ENCODE measurements at regions not wholly inside any gene's neighbourhood (a gene's known extent, or its start where the extent isn't known, plus 50 kb on each side); places are given as distances from the start of the nearest gene placed in this dataset.

DNA sequence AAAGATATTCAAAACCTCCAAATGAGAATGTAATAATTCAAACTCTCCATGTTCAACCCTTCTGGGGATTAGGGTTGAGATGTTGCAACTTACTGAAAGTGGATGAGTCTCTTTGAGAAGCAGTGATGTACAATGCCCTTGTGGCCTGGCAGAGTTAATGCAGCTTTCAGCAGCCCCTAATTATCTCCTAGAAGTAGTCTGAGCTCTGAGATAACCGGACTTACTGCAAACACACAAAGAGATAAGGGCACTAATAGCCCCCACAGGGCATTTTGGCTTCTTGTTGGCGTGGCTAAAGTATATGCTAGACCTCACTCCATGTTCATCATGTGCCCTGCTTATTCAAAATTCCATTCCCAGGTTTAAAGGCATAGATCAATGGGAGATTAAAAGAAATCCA, 404.7 kb downstream of the NEBL start:
- no peak overlapping the region for H2AK5ac ChIP-seq (ENCODE audit: low read depth, low read length)
- no peak overlapping the region for H3K18ac ChIP-seq (ENCODE audit: low read length)
- no peaks in the 10 kb centered on the region for H3K4me1 ChIP-seq (ENCODE audit: control insufficient read depth in 2 of 2, insufficient read depth in 1 of 2, low read depth in 1 of 2, low read length in 2 of 2)
- H3K79me1 ChIP-seq (ENCODE audit: low read depth, low read length): no peaks in the 10 kb centered on the region
- peaks cover 0 to 3% of the 10 kb centered on the region in 2 donors for H3K9me3 ChIP-seq (replicated peaks in 1 of 2; ENCODE audit: control insufficient read depth in 2 of 2, insufficient read depth in 1 of 2, low read depth in 1 of 2, low read length in 2 of 2)
- H3K4me3 ChIP-seq (ENCODE audit: low read length in 2 of 2): no peak overlapping the region
- no peak overlapping the region for H2BK120ac ChIP-seq (ENCODE audit: low read depth, low read length)
- no peak overlapping the region for H2BK5ac ChIP-seq (ENCODE audit: low read length)
- H3K27ac ChIP-seq (replicated peaks; ENCODE audit: low read length): no peak overlapping the region
- H3K9ac ChIP-seq (ENCODE audit: low read depth, low read length, poor library complexity): no peak overlapping the region
- no peak overlapping the region for H4K91ac ChIP-seq (ENCODE audit: low read depth, low read length, poor library complexity)
- no peak overlapping the region for H3K23ac ChIP-seq (ENCODE audit: low read depth, low read length, poor library complexity)
- DNase-seq (ENCODE audit: low spot score): no peak
- no peak overlapping the region for H2BK12ac ChIP-seq (ENCODE audit: low read length)
- no peak overlapping the region for H3K14ac ChIP-seq (ENCODE audit: low read length)
- H3K4ac ChIP-seq (ENCODE audit: low read length): no peak overlapping the region
- no peak overlapping the region for H3K4me2 ChIP-seq (ENCODE audit: insufficient read depth, low read length, poor library complexity, severe bottlenecking)
- peak overlapping the region; percentile 7 for H2AFZ ChIP-seq (ENCODE audit: low read length)
- WGBS, 2 donors (ENCODE audit: extremely low coverage in 2 of 2, insufficient read length in 2 of 2, insufficient replicate concordance in 1 of 2): no CpG with 5 or more reads among the region's 2 CpGs
- no peaks in the 10 kb centered on the region for H3K27me3 ChIP-seq (ENCODE audit: control insufficient read depth in 3 of 3, insufficient read depth in 3 of 3, low read depth in 1 of 3, low read length in 3 of 3)
- no peak overlapping the region for H2BK15ac ChIP-seq (ENCODE audit: low read length)
- no peaks in the 10 kb centered on the region for H3K36me3 ChIP-seq (replicated peaks in 1 of 2; ENCODE audit: control insufficient read depth in 2 of 2, insufficient read depth in 2 of 2, low read length in 2 of 2)
- H4K8ac ChIP-seq (ENCODE audit: low read depth, low read length): no peak overlapping the region

DNA sequence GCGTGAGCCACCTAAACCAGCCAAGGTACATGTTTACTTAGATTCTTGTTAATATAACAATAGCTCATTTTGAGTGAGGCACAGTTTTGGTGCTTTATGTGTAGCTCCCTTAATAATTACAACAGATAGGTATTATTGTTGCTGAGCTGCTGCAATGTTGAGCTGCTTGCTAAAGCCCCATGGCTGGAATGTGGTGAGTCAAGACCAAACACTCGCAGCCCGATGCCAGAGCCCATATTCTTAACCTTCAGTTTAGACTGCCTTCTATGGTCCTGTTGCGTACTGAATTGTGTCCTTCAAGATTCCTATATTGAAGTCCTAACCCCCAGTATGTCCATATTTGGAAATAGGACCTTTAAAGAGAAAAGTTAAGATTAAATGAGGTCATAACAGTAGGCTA, 407.1 kb downstream of the NEBL start:
- Histone ChIP-seq H2BK120ac (ENCODE audit: low read depth, low read length) (no peak overlapping the region), H3K18ac (ENCODE audit: low read length) (no peak overlapping the region), H2AK5ac (ENCODE audit: low read depth, low read length) (no peak overlapping the region), H3K9me3 (replicated peaks in 1 of 2; ENCODE audit: control insufficient read depth in 2 of 2, insufficient read depth in 1 of 2, low read depth in 1 of 2, low read length in 2 of 2) (peaks cover 0 to 3% of the 10 kb centered on the region in 2 donors), H3K14ac (ENCODE audit: low read length) (no peak overlapping the region), H2BK5ac (ENCODE audit: low read length) (no peak overlapping the region), H3K27ac (replicated peaks; ENCODE audit: low read length) (no peak overlapping the region), H3K9ac (ENCODE audit: low read depth, low read length, poor library complexity) (no peak overlapping the region), H3K36me3 (replicated peaks in 1 of 2; ENCODE audit: control insufficient read depth in 2 of 2, insufficient read depth in 2 of 2, low read length in 2 of 2) (no peaks in the 10 kb centered on the region), H4K8ac (ENCODE audit: low read depth, low read length) (no peak overlapping the region), H3K27me3 (ENCODE audit: control insufficient read depth in 3 of 3, insufficient read depth in 3 of 3, low read depth in 1 of 3, low read length in 3 of 3) (no peaks in the 10 kb centered on the region), H3K79me1 (ENCODE audit: low read depth, low read length) (no peaks in the 10 kb centered on the region), H3K4me1 (ENCODE audit: control insufficient read depth in 2 of 2, insufficient read depth in 1 of 2, low read depth in 1 of 2, low read length in 2 of 2) (no peaks in the 10 kb centered on the region), H3K4me2 (ENCODE audit: insufficient read depth, low read length, poor library complexity, severe bottlenecking) (no peak overlapping the region), H2BK12ac (ENCODE audit: low read length) (no peak overlapping the region), H3K4ac (ENCODE audit: low read length) (no peak overlapping the region), H3K23ac (ENCODE audit: low read depth, low read length, poor library complexity) (no peak overlapping the region), H2BK15ac (ENCODE audit: low read length) (no peak overlapping the region), H3K4me3 (ENCODE audit: low read length in 2 of 2) (no peak overlapping the region), H2AFZ (ENCODE audit: low read length) (no peak overlapping the region), H4K91ac (ENCODE audit: low read depth, low read length, poor library complexity) (no peak overlapping the region)
- no peak for DNase-seq (ENCODE audit: low spot score)
- no CpG with 5 or more reads among the region's 4 CpGs for WGBS, 2 donors (ENCODE audit: extremely low coverage in 2 of 2, insufficient read length in 2 of 2, insufficient replicate concordance in 1 of 2)

DNA sequence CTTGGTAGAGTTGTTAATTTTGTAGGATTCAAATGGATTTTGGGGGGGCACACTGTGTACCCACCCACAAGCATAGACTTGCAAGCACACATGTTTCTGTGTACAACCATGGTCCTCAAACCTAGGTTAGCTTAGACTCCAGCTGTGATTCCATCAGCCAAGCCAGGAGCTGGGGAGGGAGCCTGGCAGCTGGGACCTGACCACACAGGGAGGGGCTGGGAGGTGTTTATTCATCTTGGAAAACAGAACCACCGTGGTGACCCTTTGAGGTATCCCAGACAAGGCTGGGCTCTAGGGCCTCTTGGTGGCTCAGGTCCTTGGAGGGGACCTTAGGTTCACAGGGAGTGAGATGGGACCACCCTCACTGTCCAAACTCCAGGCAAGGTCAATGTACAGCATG, 410.3 kb downstream of the NEBL start:
- H4K8ac ChIP-seq (ENCODE audit: low read depth, low read length): no peak overlapping the region

DNA sequence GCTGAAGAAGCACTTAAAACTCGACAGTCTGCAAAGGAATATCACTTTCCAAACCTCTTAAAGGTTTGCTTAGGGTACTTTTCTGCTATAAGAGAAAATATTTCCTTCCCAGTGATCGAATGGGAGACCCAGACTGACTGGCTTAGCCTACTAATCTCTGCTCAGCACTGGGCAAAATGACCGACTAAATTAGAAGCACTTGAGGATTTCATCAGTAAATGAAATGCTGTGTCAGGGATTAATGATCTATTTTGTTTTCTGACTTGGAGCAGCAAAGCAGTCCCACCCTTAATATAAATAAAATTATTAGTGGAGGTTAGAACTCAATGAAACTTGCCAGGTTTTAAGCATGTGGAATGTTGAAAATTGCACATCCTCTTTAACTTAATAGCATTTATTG, 411.6 kb downstream of the NEBL start:
- no peak overlapping the region for H3K18ac ChIP-seq (ENCODE audit: low read length)
- H3K4ac ChIP-seq (ENCODE audit: low read length): no peak overlapping the region
- no peak overlapping the region for H2AK5ac ChIP-seq (ENCODE audit: low read depth, low read length)
- H2AFZ ChIP-seq (ENCODE audit: low read length): peak overlapping the region; percentile 56
- no peak for DNase-seq (ENCODE audit: low spot score)
- H3K9me3 ChIP-seq (replicated peaks in 1 of 2; ENCODE audit: control insufficient read depth in 2 of 2, insufficient read depth in 1 of 2, low read depth in 1 of 2, low read length in 2 of 2): peaks cover 0 to 4% of the 10 kb centered on the region in 2 donors
- no peak overlapping the region for H3K4me2 ChIP-seq (ENCODE audit: insufficient read depth, low read length, poor library complexity, severe bottlenecking)
- H2BK15ac ChIP-seq (ENCODE audit: low read length): no peak overlapping the region
- no peak overlapping the region for H2BK12ac ChIP-seq (ENCODE audit: low read length)
- no peaks in the 10 kb centered on the region for H3K36me3 ChIP-seq (replicated peaks in 1 of 2; ENCODE audit: control insufficient read depth in 2 of 2, insufficient read depth in 2 of 2, low read length in 2 of 2)
- H4K91ac ChIP-seq (ENCODE audit: low read depth, low read length, poor library complexity): no peak overlapping the region
- H2BK120ac ChIP-seq (ENCODE audit: low read depth, low read length): no peak overlapping the region
- no peak overlapping the region for H3K9ac ChIP-seq (ENCODE audit: low read depth, low read length, poor library complexity)
- H3K27me3 ChIP-seq (ENCODE audit: control insufficient read depth in 3 of 3, insufficient read depth in 3 of 3, low read depth in 1 of 3, low read length in 3 of 3): no peaks in the 10 kb centered on the region
- H3K4me3 ChIP-seq (ENCODE audit: low read length in 2 of 2): no peak overlapping the region
- no peak overlapping the region for H3K23ac ChIP-seq (ENCODE audit: low read depth, low read length, poor library complexity)
- no CpG with 5 or more reads among the region's 3 CpGs for WGBS, 2 donors (ENCODE audit: extremely low coverage in 2 of 2, insufficient read length in 2 of 2, insufficient replicate concordance in 1 of 2)
- H3K4me1 ChIP-seq (ENCODE audit: control insufficient read depth in 2 of 2, insufficient read depth in 1 of 2, low read depth in 1 of 2, low read length in 2 of 2): no peaks in the 10 kb centered on the region
- no peak overlapping the region for H3K14ac ChIP-seq (ENCODE audit: low read length)
- H3K79me1 ChIP-seq (ENCODE audit: low read depth, low read length): no peaks in the 10 kb centered on the region
- no peak overlapping the region for H4K8ac ChIP-seq (ENCODE audit: low read depth, low read length)
- no peak overlapping the region for H2BK5ac ChIP-seq (ENCODE audit: low read length)
- H3K27ac ChIP-seq (replicated peaks; ENCODE audit: low read length): no peak overlapping the region

More for the DNA sequence above, 410.3 kb downstream of the NEBL start:
- H2BK15ac ChIP-seq (ENCODE audit: low read length): no peak overlapping the region
- no peak overlapping the region for H3K4ac ChIP-seq (ENCODE audit: low read length)
- no peak overlapping the region for H3K4me3 ChIP-seq (ENCODE audit: low read length in 2 of 2)
- DNase-seq (ENCODE audit: low spot score): no peak
- no peaks in the 10 kb centered on the region for H3K79me1 ChIP-seq (ENCODE audit: low read depth, low read length)
- no peak overlapping the region for H3K9ac ChIP-seq (ENCODE audit: low read depth, low read length, poor library complexity)
- H3K23ac ChIP-seq (ENCODE audit: low read depth, low read length, poor library complexity): no peak overlapping the region
- no peak overlapping the region for H2BK120ac ChIP-seq (ENCODE audit: low read depth, low read length)
- no peaks in the 10 kb centered on the region for H3K9me3 ChIP-seq (replicated peaks in 1 of 2; ENCODE audit: control insufficient read depth in 2 of 2, insufficient read depth in 1 of 2, low read depth in 1 of 2, low read length in 2 of 2)
- no peak overlapping the region for H4K91ac ChIP-seq (ENCODE audit: low read depth, low read length, poor library complexity)
- H2AK5ac ChIP-seq (ENCODE audit: low read depth, low read length): no peak overlapping the region
- H2BK12ac ChIP-seq (ENCODE audit: low read length): no peak overlapping the region
- H3K36me3 ChIP-seq (replicated peaks in 1 of 2; ENCODE audit: control insufficient read depth in 2 of 2, insufficient read depth in 2 of 2, low read length in 2 of 2): no peaks in the 10 kb centered on the region
- H3K4me1 ChIP-seq (ENCODE audit: control insufficient read depth in 2 of 2, insufficient read depth in 1 of 2, low read depth in 1 of 2, low read length in 2 of 2): no peaks in the 10 kb centered on the region
- no peaks in the 10 kb centered on the region for H3K27me3 ChIP-seq (ENCODE audit: control insufficient read depth in 3 of 3, insufficient read depth in 3 of 3, low read depth in 1 of 3, low read length in 3 of 3)
- H3K27ac ChIP-seq (replicated peaks; ENCODE audit: low read length): no peak overlapping the region
- H2AFZ ChIP-seq (ENCODE audit: low read length): no peak overlapping the region
- H2BK5ac ChIP-seq (ENCODE audit: low read length): no peak overlapping the region
- no peak overlapping the region for H3K14ac ChIP-seq (ENCODE audit: low read length)
- no peak overlapping the region for H3K18ac ChIP-seq (ENCODE audit: low read length)
- H3K4me2 ChIP-seq (ENCODE audit: insufficient read depth, low read length, poor library complexity, severe bottlenecking): no peak overlapping the region
- no CpG with 5 or more reads among the region's 1 CpG for WGBS, 2 donors (ENCODE audit: extremely low coverage in 2 of 2, insufficient read length in 2 of 2, insufficient replicate concordance in 1 of 2)

Measured in neuronal stem cell (in vitro differentiated cells).